ENCODE measurements at regions not wholly inside any gene's neighbourhood (a gene's known extent, or its start where the extent isn't known, plus 50 kb on each side); places are given as distances from the start of the nearest gene placed in this dataset.
"Not testable (repeated sequence)": the region's sequence is repeated elsewhere in the genome, so short reads cannot be mapped to it uniquely, and the experiment has no call there.

GRCh38 chr1:25171013-25171412 lies 61.3 kb downstream of the SYF2 start:
- not testable (repeated sequence) for H3K9me3 ChIP-seq (ENCODE audit: control insufficient read depth, insufficient read depth, low read length); H4K20me1 ChIP-seq (ENCODE audit: control insufficient read depth, insufficient read depth, low read depth, low read length); H3K4me2 ChIP-seq (ENCODE audit: low read length); H3K27ac ChIP-seq (ENCODE audit: low read depth, low read length); H3K79me2 ChIP-seq (ENCODE audit: control insufficient read depth, low read length); H3K36me3 ChIP-seq (ENCODE audit: control insufficient read depth, low read length); H3K4me3 ChIP-seq (ENCODE audit: low read length); H3K9me2 ChIP-seq (replicated peaks; ENCODE audit: control insufficient read depth, low read length); H3F3A ChIP-seq (ENCODE audit: control insufficient read depth, insufficient read depth); H3K27me3 ChIP-seq (ENCODE audit: control insufficient read depth, low read length); H3K4me1 ChIP-seq (ENCODE audit: control insufficient read depth, low read length)

GRCh38 chr1:25170439-25170838 lies 61.9 kb downstream of the SYF2 start:
- no peak overlapping the region for H3K4me2 ChIP-seq (ENCODE audit: low read length)
- H3K4me1 ChIP-seq (ENCODE audit: control insufficient read depth, low read length): no peaks in the 10 kb centered on the region
- H3K79me2 ChIP-seq (ENCODE audit: control insufficient read depth, low read length): no peaks in the 10 kb centered on the region
- no peaks in the 10 kb centered on the region for H3F3A ChIP-seq (ENCODE audit: control insufficient read depth, insufficient read depth)
- no peaks in the 10 kb centered on the region for H3K36me3 ChIP-seq (ENCODE audit: control insufficient read depth, low read length)
- TF ChIP-seq, protein P1, sequence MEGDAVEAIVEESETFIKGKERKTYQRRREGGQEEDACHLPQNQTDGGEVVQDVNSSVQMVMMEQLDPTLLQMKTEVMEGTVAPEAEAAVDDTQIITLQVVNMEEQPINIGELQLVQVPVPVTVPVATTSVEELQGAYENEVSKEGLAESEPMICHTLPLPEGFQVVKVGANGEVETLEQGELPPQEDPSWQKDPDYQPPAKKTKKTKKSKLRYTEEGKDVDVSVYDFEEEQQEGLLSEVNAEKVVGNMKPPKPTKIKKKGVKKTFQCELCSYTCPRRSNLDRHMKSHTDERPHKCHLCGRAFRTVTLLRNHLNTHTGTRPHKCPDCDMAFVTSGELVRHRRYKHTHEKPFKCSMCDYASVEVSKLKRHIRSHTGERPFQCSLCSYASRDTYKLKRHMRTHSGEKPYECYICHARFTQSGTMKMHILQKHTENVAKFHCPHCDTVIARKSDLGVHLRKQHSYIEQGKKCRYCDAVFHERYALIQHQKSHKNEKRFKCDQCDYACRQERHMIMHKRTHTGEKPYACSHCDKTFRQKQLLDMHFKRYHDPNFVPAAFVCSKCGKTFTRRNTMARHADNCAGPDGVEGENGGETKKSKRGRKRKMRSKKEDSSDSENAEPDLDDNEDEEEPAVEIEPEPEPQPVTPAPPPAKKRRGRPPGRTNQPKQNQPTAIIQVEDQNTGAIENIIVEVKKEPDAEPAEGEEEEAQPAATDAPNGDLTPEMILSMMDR (IDR thresholded peaks at IDR 0.05; ENCODE audit: low read depth, low read length, poor library complexity, severe bottlenecking): no peak
- TF ChIP-seq EZH2phosphoT487 (IDR thresholded peaks at IDR 0.05; ENCODE audit: borderline replicate concordance, low read length): no peak
- H3K4me3 ChIP-seq (ENCODE audit: low read length): no peak overlapping the region
- H3K9me3 ChIP-seq (ENCODE audit: control insufficient read depth, insufficient read depth, low read length): no peaks in the 10 kb centered on the region
- no peaks in the 10 kb centered on the region for H4K20me1 ChIP-seq (ENCODE audit: control insufficient read depth, insufficient read depth, low read depth, low read length)
- no peak overlapping the region for H3K27ac ChIP-seq (ENCODE audit: low read depth, low read length)
- no peaks in the 10 kb centered on the region for H3K9me2 ChIP-seq (replicated peaks; ENCODE audit: control insufficient read depth, low read length)
- peaks cover 5% of the 10 kb centered on the region; the same call in 1 of the 2 replicates for H3K27me3 ChIP-seq (ENCODE audit: control insufficient read depth, low read length)

DNA sequence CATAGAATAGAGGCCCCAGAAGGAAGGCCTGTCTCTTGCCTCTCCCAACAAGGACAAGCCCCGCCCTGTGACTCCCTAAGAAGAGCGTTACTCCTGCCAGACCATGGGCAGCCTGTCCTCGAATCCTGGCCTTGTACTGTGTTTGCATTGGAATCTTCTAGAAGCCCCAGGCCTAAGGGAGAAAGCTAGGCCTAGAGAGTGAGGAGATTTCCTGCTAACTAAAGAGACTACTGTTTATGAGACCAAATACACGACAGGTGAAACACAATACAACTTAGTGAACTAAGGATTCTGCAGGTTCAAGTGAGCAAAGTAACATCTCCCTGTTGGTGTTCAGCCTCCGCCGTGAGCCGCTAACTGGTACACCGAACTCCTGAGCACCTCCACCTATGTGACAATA lies 62.7 kb downstream of the SYF2 start:
- H4K20me1 ChIP-seq (ENCODE audit: control insufficient read depth, insufficient read depth, low read depth, low read length): no peaks in the 10 kb centered on the region
- no peak overlapping the region for H3K27ac ChIP-seq (ENCODE audit: low read depth, low read length)
- no peaks in the 10 kb centered on the region for H3K79me2 ChIP-seq (ENCODE audit: control insufficient read depth, low read length)
- no peaks in the 10 kb centered on the region for H3K4me1 ChIP-seq (ENCODE audit: control insufficient read depth, low read length)
- TF ChIP-seq, protein P1 (IDR thresholded peaks at IDR 0.05; ENCODE audit: low read depth, low read length, poor library complexity, severe bottlenecking): no peak
- TF ChIP-seq EZH2phosphoT487 (IDR thresholded peaks at IDR 0.05; ENCODE audit: borderline replicate concordance, low read length): no peak
- peaks cover 5% of the 10 kb centered on the region; the same call in 1 of the 2 replicates for H3K27me3 ChIP-seq (ENCODE audit: control insufficient read depth, low read length)
- H3K4me3 ChIP-seq (ENCODE audit: low read length): no peak overlapping the region
- H3K9me2 ChIP-seq (replicated peaks; ENCODE audit: control insufficient read depth, low read length): no peaks in the 10 kb centered on the region
- H3K4me2 ChIP-seq (ENCODE audit: low read length): no peak overlapping the region
- no peaks in the 10 kb centered on the region for H3F3A ChIP-seq (ENCODE audit: control insufficient read depth, insufficient read depth)
- no peaks in the 10 kb centered on the region for H3K9me3 ChIP-seq (ENCODE audit: control insufficient read depth, insufficient read depth, low read length)
- H3K36me3 ChIP-seq (ENCODE audit: control insufficient read depth, low read length): no peaks in the 10 kb centered on the region

DNA sequence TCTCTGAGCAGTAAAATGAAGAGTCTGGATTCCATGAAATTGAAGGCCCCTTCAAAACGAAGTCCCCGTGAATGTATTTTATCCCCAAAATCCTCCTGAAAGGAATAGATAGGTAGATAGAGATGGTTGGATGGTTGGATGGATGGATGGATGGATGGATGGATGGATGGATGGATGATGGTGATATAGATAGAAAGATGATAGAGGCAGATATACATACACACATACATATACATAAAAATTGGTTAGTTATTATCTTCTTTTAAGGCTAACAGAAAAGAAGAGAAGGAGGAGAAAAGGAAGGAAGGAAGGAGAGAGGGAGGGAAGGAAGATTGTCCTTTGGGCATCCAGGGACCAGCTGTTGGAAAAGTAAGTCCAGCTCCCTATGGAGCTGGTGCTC lies 63.1 kb downstream of the SYF2 start:
- H3F3A ChIP-seq (ENCODE audit: control insufficient read depth, insufficient read depth): no peaks in the 10 kb centered on the region
- H3K79me2 ChIP-seq (ENCODE audit: control insufficient read depth, low read length): no peaks in the 10 kb centered on the region
- H4K20me1 ChIP-seq (ENCODE audit: control insufficient read depth, insufficient read depth, low read depth, low read length): no peaks in the 10 kb centered on the region
- H3K9me2 ChIP-seq (replicated peaks; ENCODE audit: control insufficient read depth, low read length): no peaks in the 10 kb centered on the region
- no peaks in the 10 kb centered on the region for H3K4me1 ChIP-seq (ENCODE audit: control insufficient read depth, low read length)
- no peaks in the 10 kb centered on the region for H3K36me3 ChIP-seq (ENCODE audit: control insufficient read depth, low read length)
- no peak overlapping the region for H3K4me2 ChIP-seq (ENCODE audit: low read length)
- no peaks in the 10 kb centered on the region for H3K9me3 ChIP-seq (ENCODE audit: control insufficient read depth, insufficient read depth, low read length)
- H3K27me3 ChIP-seq (ENCODE audit: control insufficient read depth, low read length): peaks cover 5% of the 10 kb centered on the region; the same call in 1 of the 2 replicates
- TF ChIP-seq, protein P1 (IDR thresholded peaks at IDR 0.05; ENCODE audit: low read depth, low read length, poor library complexity, severe bottlenecking): no peak
- TF ChIP-seq EZH2phosphoT487 (IDR thresholded peaks at IDR 0.05; ENCODE audit: borderline replicate concordance, low read length): no peak
- no peak overlapping the region for H3K27ac ChIP-seq (ENCODE audit: low read depth, low read length)
- no peak overlapping the region for H3K4me3 ChIP-seq (ENCODE audit: low read length)

Data from DOHH2 (cell line).